Psoas muscle (tissue), 7 donors: ENCODE measurements at regions not wholly inside any gene's neighbourhood (a gene's known extent, or its start where the extent isn't known, plus 50 kb on each side); places are given as distances from the start of the nearest gene placed in this dataset.
A peak's percentile ranks its signal among the peaks of the same experiment; 100 is the strongest.

ENCODE experiments used
- ATAC-seq, 4 donors: fragments of 200-7000 bp; cut with Tn5 transposase; one replicate each; pipeline ENCODE4 v1.9.1; 2020; ENCODE audit warnings: moderate library complexity in 3 of 4, mild to moderate bottlenecking in 2 of 4
- DNase-seq, 2 donors: peaks; one replicate each; pipeline ENCODE4 v3.0.0-alpha.2; 2020
- H3K27ac ChIP-seq: fragments of 200-600 bp; one replicate; pipeline ENCODE4 v1.8.0; 2022
- H3K27me3 ChIP-seq, 3 donors: fragments of 200-600 bp in 1 of 3; one replicate each; pipeline versions ENCODE4 v1.6.1 to v1.8.0; 2013 to 2022; ENCODE audit warnings: low read length in 2 of 3, mild to moderate bottlenecking in 2 of 3, moderate library complexity in 1 of 3; ENCODE audit not compliant: insufficient read depth in 3 of 3
- H3K36me3 ChIP-seq, 2 donors: fragments of 200-600 bp in 1 of 2; one replicate each; pipeline versions ENCODE4 v1.6.1 to v1.8.0; 2013 to 2022; ENCODE audit warnings: low read depth in 1 of 2, mild to moderate bottlenecking in 1 of 2, moderate library complexity in 1 of 2; ENCODE audit not compliant: insufficient read depth in 1 of 2
- H3K4me1 ChIP-seq: fragments of 200-600 bp; one replicate; pipeline ENCODE4 v1.8.0; 2022
- H3K4me3 ChIP-seq: fragments of 200-600 bp; one replicate; pipeline ENCODE4 v1.8.0; 2022; ENCODE audit warnings: mild to moderate bottlenecking
- H3K9me3 ChIP-seq: fragments of 200-600 bp; one replicate; pipeline ENCODE4 v1.8.0; 2022
- CTCF ChIP-seq: fragments of 200-600 bp; IDR thresholded peaks from one replicate; pipeline ENCODE4 v1.8.0; 2022; ENCODE audit warnings: antibody characterized with exemption
- WGBS, 3 donors: extraction: QIAGEN DNeasy Blood & Tissue Kit; methylation state at CpG; one replicate each; pipeline versions ENCODE4 v1.1.6 to v1.1.7; 2013; 5-methylcytosine and 5-hydroxymethylcytosine counted together
- intact Hi-C, 2 donors: fragments of 100-400 bp; cut with DNase I; formaldehyde crosslinking; loops; one replicate each; pipeline versions ENCODE4 v1.11.0 to v1.14.2; 2022
- donor health status: healthy with polysubstance abuse.
- donor health status: DM: no; HTN: no; CAD: no; lungs with moderate emphysema.
- donor health status: Bipolar disorder and iron deficiency.
- donor health status: healthy.
- donor health status: DM: yes; HTN: yes; CAD: no.
- donor health status: DM: no; HTN: no; CAD: no.
- donor health status: DM: yes; HTN: yes; CAD: no.

DNA sequence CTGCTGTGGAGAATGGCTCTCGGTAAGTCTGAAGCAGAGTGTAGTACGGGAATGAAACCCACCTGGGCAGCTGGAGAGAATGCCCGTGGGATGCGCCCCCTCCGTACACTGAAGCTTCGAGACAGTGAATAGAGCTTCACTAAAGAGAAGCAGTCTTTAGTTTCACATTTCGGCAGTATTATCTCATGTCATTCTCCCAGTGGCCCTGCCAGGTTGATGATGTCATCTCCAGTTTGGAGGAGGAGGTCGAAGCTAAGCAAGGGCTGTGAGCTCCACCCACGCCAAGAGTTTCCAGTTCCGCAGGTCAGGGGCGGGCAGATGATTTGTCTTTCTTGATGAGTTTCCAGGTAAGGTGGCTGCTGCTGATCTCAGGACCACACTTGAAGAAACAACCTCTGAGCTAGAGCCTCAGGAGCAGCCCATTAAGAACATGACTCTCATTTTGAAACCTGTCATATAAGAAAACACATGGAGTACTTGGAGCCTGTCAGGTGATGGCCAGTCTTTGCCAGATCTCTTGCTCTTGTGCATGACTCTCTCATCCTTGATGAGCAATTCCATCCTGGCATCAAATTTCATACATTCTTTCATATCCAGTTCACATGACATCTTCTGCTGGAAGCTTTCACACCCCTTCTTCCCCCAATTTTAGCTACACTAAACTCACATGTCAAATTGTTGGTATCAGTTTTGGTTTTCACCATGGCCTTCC is 475.0 kb downstream of the RNF144A start:
- Histone ChIP-seq H3K27me3 (peaks cover 0 to 4% (median 0%) of the 10 kb centered on the region in 3 donors), H3K4me1 (no peaks in the 10 kb centered on the region), H3K36me3 (no peaks in the 10 kb centered on the region), H3K9me3 (no peaks in the 10 kb centered on the region), H3K4me3 (no peak overlapping the region), H3K27ac (no peak overlapping the region)
- 56 to 65% (median 60%) methylated on average over 11 of the region's 11 CpGs for WGBS, 3 donors
- ATAC-seq (no peak), DNase-seq (peak in 1 of 2 donors; percentile 17)
- TF ChIP-seq CTCF: no peak
- intact Hi-C loops: no loop called here

DNA sequence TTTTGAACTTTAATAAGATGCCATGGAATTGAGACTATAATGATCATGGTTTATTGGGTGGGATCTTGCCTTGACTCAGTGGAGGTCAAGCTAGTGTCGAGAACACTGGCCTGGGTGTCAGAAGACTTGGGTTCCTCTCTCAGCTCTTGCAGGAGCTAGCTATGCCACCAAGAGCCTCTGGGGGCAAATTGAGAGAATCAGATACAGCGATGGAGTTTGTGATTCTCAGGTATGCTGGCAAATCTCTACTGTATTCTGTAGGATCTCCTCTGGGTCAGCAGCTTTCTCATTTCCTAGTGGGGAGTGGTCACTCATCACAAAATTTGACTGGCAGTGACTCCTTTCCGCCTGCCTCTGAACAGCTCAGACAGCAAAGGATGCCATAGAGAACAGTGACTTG is 477.0 kb downstream of the RNF144A start:
- no peak for DNase-seq
- no peak overlapping the region for H3K27ac ChIP-seq
- no peak for ATAC-seq
- peaks cover 0 to 4% (median 0%) of the 10 kb centered on the region in 3 donors for H3K27me3 ChIP-seq
- H3K4me3 ChIP-seq: no peak overlapping the region
- H3K4me1 ChIP-seq: no peaks in the 10 kb centered on the region
- WGBS, 3 donors: 82 to 96% (median 86%) methylated on average over 3 of the region's 3 CpGs
- no peaks in the 10 kb centered on the region for H3K36me3 ChIP-seq
- TF ChIP-seq CTCF: no peak
- H3K9me3 ChIP-seq: no peaks in the 10 kb centered on the region
- intact Hi-C loops: no loop called here

GRCh38 chr2:7400628-7401027 is 483.4 kb downstream of the RNF144A start:
- Histone ChIP-seq H3K36me3 (no peaks in the 10 kb centered on the region), H3K4me1 (no peaks in the 10 kb centered on the region), H3K27ac (no peak overlapping the region), H3K9me3 (no peaks in the 10 kb centered on the region), H3K4me3 (no peak overlapping the region), H3K27me3 (peaks cover 0 to 4% (median 2%) of the 10 kb centered on the region in 3 donors)
- 70 to 78% (median 76%) methylated on average over 4 of the region's 4 CpGs for WGBS, 3 donors
- DNase-seq: no peak
- no peak for TF ChIP-seq CTCF
- intact Hi-C loops: no loop called here
- ATAC-seq: no peak

DNA sequence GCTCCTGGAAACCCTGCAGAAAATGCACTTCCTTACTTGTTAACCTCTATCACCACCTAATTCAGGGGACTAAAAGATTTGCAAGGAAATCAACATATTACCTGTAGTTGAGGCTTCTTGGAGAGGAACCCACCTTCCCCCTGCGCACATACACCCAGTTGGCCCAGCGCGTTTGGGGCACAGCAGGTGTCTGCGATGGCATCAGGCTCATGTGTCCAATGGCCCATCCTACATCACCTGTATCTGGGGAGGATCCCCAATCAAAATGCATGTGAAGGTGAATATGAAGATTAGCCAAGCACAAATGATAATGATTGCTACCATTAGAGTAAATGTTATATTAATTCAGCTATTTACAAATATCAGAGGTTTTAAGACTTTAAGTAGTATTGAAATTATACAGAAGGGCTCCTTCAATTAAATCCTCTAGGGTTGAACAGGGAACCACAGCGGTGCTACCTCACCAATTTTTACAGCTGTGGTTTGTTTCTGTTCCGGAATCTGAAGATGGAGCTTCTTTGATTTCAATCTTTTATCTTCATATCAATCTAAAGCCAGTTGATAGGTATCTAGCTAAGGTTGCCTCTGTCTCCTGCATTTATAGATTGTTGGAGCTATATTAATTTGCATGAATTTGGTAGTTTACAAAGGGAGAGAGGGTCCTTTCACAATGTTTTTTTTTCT is 486.0 kb downstream of the RNF144A start:
- Histone ChIP-seq H3K4me3 (no peak overlapping the region), H3K27ac (no peak overlapping the region), H3K36me3 (no peaks in the 10 kb centered on the region), H3K4me1 (no peaks in the 10 kb centered on the region), H3K27me3 (peaks cover 0 to 2% (median 0%) of the 10 kb centered on the region in 3 donors), H3K9me3 (no peaks in the 10 kb centered on the region)
- 90 to 93% (median 93%) methylated on average over 6 of the region's 6 CpGs for WGBS, 3 donors
- intact Hi-C loops: no loop called here
- DNase-seq: no peak
- TF ChIP-seq CTCF: no peak
- ATAC-seq: no peak
